ENCODE measurements at regions not wholly inside any gene's neighbourhood (a gene's known extent, or its start where the extent isn't known, plus 50 kb on each side); places are given as distances from the start of the nearest gene placed in this dataset.
"Not testable (repeated sequence)": the region's sequence is repeated elsewhere in the genome, so short reads cannot be mapped to it uniquely, and the experiment has no call there.

DNA sequence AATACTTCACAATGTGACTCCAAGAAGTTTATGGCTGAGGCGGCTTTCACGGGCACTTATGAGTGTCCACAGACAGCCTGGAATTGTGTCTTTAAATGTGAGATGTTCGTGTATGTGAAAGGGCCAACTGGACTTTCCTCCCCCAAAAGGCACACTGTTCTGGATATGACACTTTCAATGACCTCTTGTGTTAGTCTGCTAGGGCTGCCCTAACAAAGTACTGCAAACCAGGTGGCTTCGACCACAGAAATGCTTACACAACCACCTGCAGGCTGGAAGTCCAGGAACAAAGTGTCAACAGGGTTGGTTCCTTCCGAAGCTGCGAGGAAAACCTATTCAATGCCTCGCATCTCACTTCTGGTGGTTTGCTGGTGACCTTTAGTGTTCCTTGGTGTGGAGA, 281.7 kb downstream of the ANAPC1 start:
- FAIRE-seq = not testable (repeated sequence)

- not testable (repeated sequence) for FAIRE-seq
These were observed 278.2 kb downstream of the ANAPC1 start for GRCh38 chr2:111605798-111606197.

DNA sequence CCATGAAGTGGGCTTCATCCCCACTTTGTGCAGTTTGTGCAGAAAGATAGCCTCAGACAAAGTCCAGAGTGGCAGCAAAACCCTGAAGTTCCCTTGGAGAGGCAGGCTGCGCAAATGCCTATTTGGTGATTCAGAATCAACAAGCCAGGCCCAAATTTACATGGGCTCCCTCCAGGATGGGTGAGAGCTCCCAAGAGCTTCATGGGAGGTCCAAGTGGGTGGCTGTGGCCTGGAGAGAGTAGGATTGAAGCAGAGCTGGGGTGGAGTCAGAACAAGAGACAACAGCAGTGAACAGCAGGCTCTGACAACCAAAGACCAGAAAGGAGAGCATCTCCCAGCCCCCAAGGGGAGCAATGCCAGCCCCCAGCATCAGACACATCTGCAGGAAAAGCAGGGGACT, 277.4 kb downstream of the ANAPC1 start:
- not testable (repeated sequence) for FAIRE-seq

DNA sequence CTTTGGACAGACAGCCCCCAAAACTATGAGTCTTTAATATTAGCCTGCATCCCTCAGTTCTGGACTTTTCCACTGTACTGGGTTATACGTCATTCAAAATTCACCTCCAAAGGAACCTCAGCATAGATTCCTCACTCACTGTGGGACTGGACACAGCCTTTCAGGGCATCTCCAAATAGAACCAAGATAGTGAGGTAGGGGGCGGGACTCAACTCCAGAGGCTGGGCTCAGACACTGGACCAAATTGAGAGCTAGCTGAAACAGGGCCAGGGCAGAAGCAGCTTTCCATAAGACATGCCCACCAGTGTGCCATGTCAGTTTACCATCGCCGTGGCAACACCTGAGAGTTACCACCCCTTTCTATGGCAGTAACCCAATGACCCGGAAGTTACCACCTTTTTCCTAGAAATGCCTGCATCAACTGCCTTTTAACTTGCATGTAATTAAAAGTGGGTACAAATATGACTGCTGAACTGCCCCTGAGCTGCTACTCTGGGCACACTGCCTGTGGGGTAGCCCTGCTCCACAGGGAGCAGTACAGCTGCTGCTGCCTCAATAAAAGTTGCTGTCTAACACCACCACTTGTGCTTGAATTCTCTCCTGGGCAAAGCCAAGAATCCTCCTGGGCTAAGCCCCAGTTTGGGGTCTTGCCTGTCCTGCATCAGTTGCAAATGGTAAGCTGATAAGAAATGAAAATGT, 274.7 kb downstream of the ANAPC1 start:
- not testable (repeated sequence) for FAIRE-seq

DNA sequence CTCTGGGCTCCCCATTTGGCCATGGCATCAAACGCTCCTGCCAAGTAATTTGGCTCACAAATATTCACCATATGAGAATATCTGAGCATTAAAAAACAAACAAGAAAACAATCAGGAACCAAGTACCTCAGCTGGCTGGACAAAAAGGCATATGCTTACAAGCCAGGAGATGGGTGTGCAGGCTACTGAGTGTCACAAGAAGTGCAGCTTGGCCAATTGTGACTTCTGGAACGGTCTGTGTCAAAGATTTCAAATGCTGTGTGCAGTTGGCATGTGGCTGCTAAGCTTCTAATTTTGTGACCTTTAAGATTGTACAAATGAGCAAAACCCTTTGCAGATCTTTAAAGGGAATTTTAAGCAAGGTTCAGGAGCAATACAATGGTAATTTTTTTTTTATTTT, 274.0 kb downstream of the ANAPC1 start:
- FAIRE-seq = not testable (repeated sequence)

DNA sequence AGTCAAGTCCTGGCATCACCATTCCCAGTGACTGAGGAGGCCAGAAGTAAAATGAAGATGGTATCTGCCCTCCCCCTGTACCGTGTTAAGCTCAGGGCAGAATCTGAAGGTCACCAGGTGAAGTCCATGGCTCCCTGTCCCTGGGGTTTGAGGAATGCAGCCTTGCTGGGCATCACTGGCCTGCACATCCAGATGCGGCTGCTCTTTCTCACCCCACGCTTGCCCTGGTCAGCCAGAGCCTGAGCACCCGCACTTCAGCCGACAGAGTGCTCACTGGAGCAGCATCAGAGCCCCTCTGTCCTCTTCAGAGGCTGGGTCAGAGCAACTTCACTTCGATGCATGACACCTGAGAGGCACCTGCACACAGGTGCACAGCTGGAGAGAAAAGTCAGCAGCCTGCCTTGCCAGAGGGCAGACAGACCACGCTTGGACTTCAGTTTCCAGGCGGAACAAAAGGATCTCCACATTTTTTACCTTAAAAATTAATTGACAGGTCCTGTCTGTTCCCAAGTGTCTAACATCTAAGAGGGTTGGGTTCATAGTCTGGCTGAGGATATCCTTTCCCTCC, 267.3 kb downstream of the ANAPC1 start:
- no peak for FAIRE-seq

- FAIRE-seq = no peak
These were observed 266.4 kb downstream of the ANAPC1 start for GRCh38 chr2:111617299-111618225.

GRCh38 chr2:111618226-111618977, 265.6 kb downstream of the ANAPC1 start:
- FAIRE-seq = no peak

DNA sequence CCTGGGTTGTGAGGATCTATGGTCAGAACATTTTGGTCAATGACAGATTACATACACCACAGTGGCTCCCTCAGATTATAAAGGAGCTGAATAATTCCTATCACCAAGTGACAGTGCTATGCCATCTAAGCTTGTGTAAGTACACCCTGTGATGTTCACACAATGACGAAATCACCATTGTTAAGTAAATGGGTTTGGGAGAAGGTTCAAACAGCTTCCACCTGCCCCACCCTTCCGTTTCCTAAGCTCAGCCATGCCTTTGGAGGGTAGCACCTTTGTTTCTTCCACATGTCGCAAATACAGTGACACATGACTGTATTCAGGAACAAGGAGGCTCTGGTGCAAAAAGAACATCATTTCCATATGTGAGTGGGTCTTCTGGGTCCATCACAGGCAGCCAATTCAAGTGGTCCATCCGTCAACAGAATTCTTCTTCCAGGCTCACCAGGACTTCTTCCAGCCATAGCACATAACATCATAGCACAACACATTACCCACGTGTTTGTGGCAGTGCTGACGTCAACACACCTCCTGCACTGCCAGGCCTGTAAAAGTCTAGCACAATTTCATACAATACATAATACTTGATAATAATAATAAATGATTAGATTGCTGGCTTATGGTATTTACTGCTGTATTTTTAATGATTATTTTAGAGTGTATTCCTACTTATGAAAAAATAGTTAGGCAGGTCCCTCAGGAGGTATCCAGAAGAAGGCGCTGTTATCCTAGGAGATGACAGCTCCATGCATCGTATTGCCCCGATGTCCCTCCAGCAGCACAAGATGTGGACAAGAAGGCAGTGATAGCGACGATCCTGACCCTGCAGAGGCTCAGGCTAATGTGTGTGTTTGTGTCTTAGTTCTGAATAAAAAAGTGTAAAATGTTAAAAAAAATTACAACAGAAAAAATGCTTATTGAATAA, 264.8 kb downstream of the ANAPC1 start:
- no peak for FAIRE-seq

DNA sequence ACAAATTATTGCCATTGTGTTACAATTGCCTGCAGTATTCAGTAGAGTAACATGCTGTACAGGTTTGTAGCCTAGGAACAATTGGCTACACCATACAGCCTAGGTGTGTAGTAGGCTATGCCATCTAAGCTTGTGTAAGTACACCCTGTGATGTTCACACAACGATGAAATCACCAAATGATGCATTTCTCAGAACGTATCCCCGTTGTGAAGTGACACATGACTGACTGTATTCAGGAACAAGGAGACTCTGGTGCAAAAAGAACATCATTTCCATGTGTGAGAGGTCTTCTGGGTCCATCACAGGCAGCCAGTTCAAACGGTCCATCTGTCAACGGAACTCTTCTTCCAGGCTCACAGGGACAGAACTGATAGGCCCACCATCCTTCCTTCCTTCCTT, 263.7 kb downstream of the ANAPC1 start:
- FAIRE-seq = no peak

DNA sequence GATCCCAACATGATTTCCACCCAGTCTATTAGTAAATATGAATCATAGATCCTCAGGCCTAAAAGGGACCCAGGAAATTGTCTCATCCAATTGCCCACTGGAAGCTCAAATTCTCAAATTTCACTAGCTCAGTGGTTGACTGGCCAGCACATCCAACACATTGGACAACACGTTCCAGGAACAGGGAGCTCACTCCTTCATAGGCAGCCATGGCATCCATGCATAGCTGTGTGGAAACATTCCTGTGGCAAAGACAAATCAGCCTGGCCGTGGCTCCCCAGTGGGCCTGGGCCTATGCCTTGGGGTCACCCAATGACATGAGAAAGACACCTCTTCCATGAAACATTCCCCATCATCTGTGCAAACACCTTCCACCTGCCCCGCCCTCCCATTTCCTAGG, 261.1 kb downstream of the ANAPC1 start:
- no peak for FAIRE-seq

- no peak for FAIRE-seq
These were observed 260.6 kb downstream of the ANAPC1 start for GRCh38 chr2:111623380-111623779.

DNA sequence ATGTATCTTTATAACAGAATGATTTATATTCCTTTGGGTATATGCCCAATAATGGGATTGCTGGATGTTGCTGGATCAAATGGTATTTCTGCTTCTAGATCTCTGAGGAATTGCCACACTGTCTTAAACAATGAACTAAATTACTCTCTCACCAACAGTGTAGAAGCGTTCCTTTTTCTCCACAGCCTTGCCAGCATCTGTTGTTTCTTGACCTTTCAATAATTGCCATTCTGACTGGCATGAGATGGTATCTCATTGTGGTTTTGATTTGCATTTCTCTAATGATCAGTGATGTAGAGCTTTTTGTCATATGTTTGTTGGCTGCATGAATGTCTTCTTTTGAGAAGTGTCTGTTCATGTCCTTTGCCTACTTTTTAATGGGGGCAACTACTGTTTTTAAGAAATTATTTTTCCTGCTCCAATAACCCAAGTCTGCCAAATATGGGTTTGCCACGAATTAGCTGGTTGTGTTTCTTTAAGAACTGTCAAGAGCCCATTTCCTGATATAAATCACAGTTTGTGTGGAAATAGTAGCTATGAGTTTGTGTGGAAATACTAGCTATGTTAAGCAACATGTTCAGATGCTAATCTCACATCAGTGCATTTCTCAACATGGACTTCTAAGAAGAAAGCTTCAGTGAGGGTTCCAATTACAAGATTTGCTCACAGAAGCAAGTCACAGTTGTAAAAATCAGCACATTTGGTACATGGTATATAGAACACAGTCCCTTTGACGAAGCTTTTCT, 259.4 kb downstream of the ANAPC1 start:
- no peak for FAIRE-seq

DNA sequence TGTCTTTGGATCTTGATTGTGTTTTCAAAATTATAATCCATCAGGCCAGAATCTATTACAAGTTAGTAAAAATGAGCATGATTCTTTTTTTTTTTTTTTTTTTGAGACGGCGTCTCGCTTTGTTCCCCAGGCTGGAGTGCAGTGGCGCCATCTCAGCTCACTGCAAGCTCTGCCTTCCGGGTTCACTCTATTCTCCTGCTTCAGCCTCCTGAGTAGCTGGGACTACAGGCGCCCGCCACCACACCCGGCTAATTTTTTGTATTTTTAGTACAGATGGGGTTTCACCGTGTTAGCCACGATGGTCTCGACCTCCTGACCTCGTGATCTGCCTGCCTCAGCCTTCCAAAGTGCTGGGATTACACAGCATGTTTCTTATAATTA, 258.8 kb downstream of the ANAPC1 start:
- FAIRE-seq = not testable (repeated sequence)

GRCh38 chr2:111626037-111626864, 257.7 kb downstream of the ANAPC1 start:
- FAIRE-seq = no peak

- no peak for FAIRE-seq
These were observed 257.2 kb downstream of the ANAPC1 start for GRCh38 chr2:111626865-111627163.

GRCh38 chr2:111627256-111627655, 256.7 kb downstream of the ANAPC1 start:
- no peak for FAIRE-seq

GRCh38 chr2:111628221-111628620, 255.8 kb downstream of the ANAPC1 start:
- FAIRE-seq = no peak

GRCh38 chr2:111629983-111630382, 254.0 kb downstream of the ANAPC1 start:
- no peak for FAIRE-seq

GRCh38 chr2:111632661-111633060, 251.3 kb downstream of the ANAPC1 start:
- no peak for FAIRE-seq
